ENCODE measurements at regions not wholly inside any gene's neighbourhood (a gene's known extent, or its start where the extent isn't known, plus 50 kb on each side); places are given as distances from the start of the nearest gene placed in this dataset.

- DNase-seq (ENCODE audit: low read depth) = peak; percentile 87
- no peak for TF ChIP-seq CTCF (conservative IDR thresholded peaks at IDR 0.05; ENCODE audit: low read length)
- no peak overlapping the region for H3K4me3 ChIP-seq (ENCODE audit: low read length)
Measured at GRCh38 chr2:43075811-43076585, 150.4 kb downstream of the ZFP36L2 start.

- DNase-seq (ENCODE audit: low read depth) = peak; percentile 98
- no peak overlapping the region for H3K4me3 ChIP-seq (ENCODE audit: low read length)
- TF ChIP-seq CTCF (conservative IDR thresholded peaks at IDR 0.05; ENCODE audit: low read length) = peak; percentile 40
Measured at GRCh38 chr2:43075054-43075593, 151.3 kb downstream of the ZFP36L2 start.

DNA sequence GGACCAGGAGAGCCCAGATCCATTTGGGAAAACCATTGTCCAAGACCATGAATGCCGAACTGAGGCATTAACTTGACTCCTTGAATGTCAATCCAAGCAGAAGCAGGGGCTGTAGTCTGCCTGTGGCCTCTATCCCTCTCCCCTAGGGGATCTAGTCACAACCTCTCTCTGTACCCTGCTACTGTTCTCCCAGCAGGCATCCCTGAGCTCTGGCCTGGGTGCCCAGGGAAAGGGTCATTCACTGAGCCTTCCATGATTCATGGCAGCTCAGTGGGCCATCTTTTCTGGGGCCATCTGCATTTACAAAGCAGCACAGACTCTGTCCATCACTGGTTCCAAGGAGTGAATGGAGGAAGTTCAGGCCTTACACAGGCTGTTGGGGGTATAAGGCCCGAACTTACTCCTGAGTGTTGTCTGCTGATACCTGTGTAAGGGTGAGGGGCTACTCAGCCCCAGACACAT lies 151.8 kb downstream of the ZFP36L2 start:
- DNase-seq (ENCODE audit: low read depth) = no peak
- TF ChIP-seq CTCF (conservative IDR thresholded peaks at IDR 0.05; ENCODE audit: low read length) = no peak
- H3K4me3 ChIP-seq (ENCODE audit: low read length) = no peak overlapping the region

DNA sequence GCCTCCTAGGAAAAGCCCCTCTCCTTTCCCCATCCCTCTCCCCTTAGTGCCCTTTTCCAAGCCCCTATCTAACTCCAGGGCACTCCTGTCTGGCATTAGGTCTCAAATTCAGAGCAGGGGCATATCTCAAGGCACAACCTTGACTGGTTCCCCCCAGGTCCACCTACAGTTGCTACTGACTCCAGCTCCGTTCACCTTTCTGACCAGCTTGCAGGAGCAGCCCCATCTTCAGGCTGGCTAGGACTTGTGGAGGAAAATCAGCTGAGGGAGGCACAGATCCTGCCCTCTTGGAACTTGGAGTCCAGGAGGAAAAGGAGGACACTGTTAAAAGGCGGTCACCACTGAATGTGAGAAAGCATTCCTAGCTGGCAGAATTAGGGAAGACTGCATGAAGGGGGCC lies 152.4 kb downstream of the ZFP36L2 start:
- no peak for DNase-seq (ENCODE audit: low read depth)
- TF ChIP-seq CTCF (conservative IDR thresholded peaks at IDR 0.05; ENCODE audit: low read length) = no peak
- H3K4me3 ChIP-seq (ENCODE audit: low read length) = no peak overlapping the region

DNA sequence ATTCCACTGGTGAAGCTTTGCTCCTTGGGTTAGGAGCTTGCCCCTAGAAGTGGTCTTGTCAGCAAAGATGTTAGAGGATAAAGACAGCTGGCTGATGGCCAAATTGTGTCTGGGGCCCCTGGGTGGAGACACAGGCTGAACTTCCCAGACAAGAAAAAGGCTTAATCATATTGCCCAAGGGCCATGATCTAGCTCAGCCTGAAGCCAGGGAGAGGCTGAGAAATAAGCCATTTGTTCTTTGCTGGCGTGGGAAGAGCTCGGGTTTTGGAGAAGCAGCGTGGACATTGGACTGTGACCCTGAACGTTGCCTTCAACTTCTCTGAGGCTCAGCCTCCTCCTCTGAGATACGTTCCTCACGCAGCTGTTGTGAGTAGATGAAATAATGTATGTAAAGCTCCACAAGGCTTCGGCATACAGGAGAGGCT lies 153.0 kb downstream of the ZFP36L2 start:
- no peak for TF ChIP-seq CTCF (conservative IDR thresholded peaks at IDR 0.05; ENCODE audit: low read length)
- no peak overlapping the region for H3K4me3 ChIP-seq (ENCODE audit: low read length)
- peak; percentile 61 for DNase-seq (ENCODE audit: low read depth)

DNA sequence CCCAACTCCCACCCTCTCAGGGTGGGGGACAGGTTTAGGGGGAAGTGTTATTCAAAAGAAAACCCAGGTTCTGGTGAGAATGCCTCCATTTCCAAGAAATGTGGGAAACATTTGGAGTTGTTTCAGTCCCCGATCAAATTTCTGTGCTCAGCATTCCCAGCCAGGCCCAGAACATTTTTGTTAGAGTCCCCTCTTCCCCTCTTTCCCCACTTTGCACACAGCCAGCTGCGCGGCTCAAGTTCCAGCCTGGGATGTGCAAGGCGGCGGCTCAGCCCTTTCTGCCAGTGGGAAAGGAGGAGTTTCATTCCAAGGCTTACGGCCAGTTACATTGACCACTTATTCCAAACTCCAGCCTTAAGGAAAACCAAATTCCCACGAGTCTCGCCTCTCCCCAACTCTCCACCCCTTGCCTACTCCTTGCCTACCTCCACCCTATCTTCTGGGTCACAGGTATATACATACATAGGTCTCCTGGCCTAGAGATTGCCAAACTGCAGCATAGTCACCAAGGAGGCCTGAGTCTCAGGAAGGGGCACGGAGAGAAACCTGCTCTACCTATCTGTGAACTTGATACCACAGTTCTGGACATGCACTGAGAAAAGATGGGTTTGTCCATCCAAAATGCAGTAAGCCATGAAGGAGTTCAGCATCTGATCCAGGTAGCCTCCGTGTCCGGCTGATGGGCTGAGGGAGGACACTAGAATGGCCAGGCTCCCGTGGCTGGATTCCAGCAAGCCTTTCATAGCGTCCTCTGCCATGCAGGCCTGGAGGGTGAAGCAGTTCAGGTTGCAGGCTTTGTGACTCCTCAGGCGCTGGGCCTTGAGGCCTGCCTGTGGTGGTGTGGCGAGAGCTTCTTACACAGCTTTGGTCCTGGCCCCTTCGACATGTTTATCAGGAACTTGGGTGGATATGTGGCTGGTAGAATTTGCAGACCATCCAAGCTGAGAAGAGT lies 154.5 kb downstream of the ZFP36L2 start:
- peak; percentile 74 for DNase-seq (ENCODE audit: low read depth)
- no peak for TF ChIP-seq CTCF (conservative IDR thresholded peaks at IDR 0.05; ENCODE audit: low read length)
- no peak overlapping the region for H3K4me3 ChIP-seq (ENCODE audit: low read length)
